Renal pelvis (tissue), 1 donor: ENCODE measurements at regions not wholly inside any gene's neighbourhood (a gene's known extent, or its start where the extent isn't known, plus 50 kb on each side); places are given as distances from the start of the nearest gene placed in this dataset.
A peak's percentile ranks its signal among the peaks of the same experiment; 100 is the strongest.
"Not testable (repeated sequence)": the region's sequence is repeated elsewhere in the genome, so short reads cannot be mapped to it uniquely, and the experiment has no call there.

ENCODE experiments used
- DNase-seq: peaks from one replicate; pipeline ENCODE4 v3.0.0-alpha.2; 2013

DNA sequence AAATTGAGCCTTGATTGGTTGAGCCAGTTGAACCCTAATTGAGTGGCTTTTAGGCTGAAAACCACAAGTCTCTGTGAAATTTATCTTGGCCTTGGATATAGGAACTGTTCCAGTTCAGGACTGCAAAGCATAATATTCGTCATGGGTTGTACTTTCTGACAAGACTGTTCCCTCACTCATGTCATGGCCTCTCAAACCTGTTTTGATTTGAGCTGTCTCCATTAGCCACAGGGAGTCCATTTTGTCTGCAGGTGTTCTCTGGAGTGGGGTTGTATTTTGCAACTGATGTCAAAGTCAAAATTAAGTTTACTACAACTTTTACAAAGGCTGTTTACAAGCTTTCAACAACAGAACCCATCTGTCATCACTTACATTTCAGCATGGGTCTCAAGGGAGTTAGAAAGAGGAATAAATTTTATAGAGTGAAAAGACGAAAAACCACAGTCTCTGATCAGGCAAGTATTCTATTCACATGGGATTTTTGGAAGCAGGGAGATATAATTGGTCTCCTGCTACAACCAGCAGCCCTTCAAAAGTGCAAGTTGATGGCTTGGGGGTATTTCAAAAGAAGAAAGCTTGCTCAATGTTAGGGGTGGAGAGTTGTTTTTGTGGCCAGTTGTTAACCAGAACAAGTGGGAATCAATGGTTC is 1716.3 kb downstream of the C4orf33 start:
- DNase-seq: no peak

DNA sequence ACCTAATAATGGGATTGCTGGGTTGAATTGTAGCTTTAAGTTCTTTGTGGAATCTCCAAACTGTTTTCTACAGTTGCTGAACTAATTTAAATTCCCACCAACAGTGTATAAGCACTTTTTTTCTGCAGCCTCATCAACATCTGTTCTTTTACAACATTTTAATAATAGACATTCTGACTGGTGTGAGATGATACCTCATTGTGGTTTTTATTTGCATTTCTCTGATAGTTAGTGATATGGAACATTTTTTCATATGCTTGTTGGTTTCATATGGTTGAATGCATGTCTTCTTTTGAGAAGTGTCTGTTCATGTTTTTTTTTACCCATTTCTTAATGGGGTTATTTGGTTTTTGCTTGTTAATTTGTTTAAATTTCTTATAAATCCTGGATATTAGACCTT is 1718.9 kb downstream of the C4orf33 start:
- DNase-seq: no peak

DNA sequence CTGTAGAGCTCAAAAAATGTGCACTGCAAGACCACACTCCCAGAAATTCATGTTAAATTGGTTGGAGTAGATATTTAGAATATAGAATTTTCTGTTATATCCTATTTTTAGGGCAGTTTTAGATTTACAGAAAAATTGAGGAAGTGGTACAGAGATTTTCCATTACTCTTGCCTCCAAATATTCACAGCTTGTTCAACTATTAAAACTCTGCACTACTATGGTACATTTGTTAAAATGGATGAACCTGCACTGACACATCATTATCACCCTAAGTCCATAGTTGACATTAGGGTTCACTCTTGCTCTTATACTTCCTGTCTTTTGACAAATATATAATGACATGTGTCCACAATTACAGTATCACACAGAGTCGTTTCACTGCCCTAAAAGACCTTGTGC is 1724.5 kb downstream of the C4orf33 start:
- DNase-seq: no peak

DNA sequence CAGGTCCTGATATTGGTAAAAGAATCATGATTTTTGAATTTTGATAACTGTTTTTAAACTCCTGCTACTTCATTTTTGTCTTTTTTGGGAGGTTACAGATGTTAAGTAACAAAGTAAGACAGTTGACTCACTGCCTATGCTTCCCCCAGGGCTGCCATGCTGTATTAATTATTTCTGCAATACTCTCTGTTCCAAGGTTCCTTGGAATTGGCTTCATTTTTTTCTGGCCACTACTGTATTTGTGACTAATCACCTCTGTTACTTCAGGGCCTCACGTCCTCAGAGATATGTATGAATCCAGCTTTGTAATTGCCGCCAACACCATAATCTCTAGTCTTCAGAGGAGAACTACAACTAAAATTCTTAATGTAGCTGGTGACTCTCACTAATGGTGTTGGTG is 1729.3 kb downstream of the C4orf33 start:
- DNase-seq: no peak

DNA sequence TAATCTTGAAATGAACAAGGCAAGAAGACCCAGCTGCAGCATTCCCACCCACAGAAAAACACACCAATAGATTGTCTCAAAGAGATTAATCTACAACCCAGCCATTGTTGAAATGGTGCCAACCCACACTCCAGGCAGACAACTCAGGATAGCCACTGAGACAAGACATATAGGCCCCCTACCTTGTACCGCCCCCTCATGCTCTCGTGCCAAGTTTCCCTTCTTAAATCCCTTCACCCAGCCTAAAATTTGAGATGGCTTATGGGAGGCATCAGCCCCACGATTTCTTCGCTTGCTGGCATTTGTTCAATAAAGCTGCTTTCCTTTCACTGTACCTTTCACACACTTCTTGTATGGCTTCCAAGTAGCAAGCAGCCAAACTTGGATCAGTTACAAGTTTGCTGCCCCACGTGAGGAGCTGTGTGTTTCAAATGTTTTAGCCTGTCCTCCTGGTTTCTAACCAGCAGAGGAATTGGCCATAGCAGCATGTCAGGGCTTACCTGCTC is 1754.1 kb downstream of the C4orf33 start:
- DNase-seq: peak; percentile 36

DNA sequence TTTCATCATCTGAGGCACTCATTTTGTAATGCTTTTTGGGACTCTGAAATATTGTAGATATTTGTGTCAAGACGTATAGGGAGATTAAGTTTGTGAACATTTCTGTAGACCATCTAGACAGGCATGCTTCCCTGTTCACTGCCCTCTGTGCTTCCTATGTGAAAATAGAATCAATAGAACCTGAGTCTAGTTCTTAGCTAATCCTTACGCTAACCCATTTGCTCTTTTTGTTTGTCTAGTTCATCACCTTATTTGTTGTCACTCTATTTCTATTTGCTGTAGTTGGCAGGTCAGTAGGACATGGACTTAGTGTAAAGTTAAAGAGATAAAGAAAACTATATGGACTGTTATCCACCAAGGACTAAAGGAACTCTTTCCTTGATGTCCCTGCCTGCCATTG is 1755.2 kb downstream of the C4orf33 start:
- no peak for DNase-seq

DNA sequence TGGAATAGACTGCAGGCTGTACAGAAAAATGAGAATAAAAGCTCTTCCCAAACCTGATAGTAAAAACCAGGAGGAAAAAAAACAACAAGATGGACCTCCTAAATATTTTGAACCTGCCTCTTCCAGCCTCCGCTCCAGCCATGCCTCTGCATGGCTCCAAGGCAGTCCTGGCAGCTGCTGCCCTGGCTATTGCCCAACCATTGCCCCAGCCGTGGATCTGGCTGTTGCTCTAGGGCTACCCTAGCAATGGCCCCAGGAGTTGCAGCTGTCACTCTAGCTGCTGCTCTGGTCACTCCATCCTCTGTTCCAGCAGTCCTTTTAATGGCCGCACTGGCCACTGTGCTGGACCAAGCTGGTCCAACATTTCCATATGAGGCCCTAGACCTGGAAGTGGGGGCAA is 1756.0 kb downstream of the C4orf33 start:
- DNase-seq: no peak

DNA sequence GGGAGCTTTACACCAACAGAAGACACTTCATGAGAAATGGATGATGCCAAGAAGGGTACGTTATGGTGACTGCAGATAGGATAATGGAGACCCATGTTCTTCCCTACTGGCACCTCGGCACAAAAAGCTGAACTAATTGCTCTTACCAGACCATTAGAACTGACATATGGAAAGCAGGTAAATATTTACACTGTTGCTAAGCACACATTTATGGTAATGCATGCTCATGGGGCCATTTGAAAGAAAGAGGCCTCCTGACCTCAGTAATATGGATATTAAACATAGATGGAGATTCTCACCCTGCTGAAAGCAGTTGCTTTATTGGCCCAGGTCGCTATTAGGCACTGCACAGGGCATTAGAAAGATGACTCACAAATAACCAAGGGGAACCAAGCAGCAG is 1759.6 kb downstream of the C4orf33 start:
- DNase-seq: no peak

DNA sequence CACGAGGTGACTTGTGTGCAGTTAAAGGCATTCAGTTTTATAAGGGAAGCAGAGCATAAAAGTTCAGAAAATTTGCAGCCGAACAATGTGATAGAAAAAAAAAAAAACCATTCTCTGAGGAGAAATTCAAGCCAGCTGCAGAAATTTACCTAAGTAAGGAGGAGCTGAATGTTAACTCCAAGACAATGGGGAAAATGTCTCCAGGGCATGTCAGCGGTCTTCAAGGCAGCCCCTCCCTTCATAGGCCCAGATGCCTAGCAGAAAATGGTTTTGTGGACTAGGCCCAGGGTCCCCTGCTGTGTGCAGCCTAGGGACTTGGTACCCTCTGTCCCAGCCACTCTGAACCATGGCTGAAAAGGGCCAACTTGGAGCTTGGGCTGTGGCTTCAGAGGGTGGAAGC is 1764.0 kb downstream of the C4orf33 start:
- DNase-seq: no peak

DNA sequence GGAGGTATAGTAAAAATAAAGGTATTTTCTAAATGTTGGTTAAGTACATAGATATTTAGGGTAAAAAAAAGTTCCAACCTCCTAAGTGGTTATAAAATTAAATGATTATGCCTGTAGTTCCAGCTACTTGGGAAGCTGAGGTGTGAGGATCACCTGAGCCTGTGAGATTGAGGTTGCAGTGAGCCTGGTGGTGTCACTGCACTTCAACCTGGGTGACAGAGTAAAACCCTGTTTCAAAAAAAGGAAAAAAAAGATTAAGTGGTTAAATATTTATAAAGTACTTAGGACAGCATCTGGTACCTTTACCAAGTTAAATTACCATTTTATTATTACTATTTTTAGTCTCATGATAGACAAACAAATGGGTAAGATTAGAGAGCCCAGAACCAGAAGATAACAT is 1801.0 kb downstream of the C4orf33 start:
- DNase-seq: no peak

DNA sequence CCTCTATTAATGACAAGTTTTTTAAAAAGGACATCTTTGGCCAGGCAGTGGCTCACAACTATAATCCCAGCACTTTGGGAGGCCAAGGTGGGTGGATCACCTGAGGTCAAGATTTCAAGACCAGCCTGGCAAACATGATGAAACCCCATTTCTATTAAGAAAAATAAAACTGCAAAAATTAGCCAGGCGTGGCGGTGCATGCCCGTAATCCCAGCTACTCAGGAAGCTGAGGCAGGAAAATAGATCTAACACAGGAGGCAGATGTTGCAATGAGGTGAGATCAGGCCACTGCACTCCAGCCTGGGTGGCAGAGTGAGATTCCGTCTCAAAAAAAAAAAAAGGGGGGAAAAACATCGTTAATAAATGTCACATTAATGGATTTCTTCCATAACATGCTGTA is 1805.4 kb downstream of the C4orf33 start:
- no peak for DNase-seq

DNA sequence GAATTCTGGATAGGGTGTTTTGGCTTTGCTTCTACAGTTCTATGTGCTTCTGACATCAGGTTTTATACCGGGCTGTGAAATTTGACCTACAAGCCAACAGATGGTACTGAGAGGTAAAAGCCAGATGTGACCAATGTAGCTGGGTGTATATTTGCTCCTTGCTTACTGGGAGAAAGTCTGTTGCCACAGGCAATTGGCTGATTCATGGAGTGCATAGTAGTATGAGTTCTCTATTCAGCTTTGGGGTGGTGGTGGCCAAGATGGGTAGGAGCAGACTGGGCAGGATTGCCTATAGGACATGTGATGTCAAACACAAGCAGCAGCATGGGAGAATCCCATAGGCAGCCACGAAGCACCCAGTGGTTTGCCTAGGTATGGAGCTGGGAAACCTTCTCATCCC is 1827.0 kb downstream of the C4orf33 start:
- DNase-seq: no peak

DNA sequence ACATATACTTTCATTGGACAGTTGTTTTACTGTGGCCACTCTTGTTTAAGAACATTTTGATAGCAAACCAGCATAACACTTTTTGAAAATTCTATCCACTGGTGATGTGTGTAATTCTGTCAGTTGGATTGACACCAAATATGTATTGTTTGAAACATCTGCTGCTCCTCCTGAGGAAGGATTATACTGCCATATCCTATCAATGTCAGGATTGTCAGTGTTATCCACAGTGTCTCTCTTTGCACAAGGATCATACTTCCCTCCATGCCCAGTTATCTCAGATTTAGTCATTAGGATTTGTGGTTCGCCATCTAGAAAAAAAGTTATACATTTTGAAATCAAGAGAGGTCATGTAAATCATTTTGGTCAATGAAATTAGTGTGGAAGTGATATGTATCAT is 1859.6 kb downstream of the C4orf33 start:
- no peak for DNase-seq

DNA sequence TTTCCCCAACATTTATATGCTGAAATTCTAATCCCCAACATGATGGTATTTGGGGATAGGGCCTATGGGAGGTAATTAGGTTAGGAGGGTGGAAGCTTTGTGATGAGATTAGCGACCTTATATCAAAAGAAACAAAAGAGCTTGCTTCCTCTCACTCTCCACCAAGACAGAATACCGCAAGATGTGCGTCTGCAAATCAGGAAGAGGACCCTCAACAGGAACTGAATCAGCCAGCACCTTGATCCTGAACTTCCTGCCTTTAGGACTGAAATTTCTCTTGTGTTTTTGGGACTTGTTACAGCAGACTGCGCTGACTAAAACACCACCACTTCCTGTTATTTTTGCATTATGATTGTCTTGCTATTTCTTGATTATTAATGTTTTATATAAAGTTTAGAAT is 1889.4 kb downstream of the C4orf33 start:
- DNase-seq: no peak

DNA sequence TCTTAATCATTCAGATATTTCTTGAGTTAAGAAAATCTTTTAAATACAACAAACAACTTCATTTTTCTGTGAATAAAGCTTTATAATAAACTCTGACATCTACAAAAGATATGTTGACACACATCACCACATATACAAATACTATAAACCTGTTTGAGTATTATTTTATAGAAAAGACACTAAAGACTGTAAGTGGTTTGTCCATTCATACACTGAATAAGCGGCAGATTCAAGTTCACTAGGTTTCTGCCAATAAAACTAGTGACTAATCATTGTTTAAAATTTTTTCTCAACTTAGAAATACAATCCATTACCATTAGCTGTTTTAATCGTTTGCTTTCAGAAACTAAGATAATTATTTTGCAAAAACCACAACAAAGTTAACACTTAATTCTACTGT is 1900.0 kb downstream of the C4orf33 start:
- DNase-seq: no peak

DNA sequence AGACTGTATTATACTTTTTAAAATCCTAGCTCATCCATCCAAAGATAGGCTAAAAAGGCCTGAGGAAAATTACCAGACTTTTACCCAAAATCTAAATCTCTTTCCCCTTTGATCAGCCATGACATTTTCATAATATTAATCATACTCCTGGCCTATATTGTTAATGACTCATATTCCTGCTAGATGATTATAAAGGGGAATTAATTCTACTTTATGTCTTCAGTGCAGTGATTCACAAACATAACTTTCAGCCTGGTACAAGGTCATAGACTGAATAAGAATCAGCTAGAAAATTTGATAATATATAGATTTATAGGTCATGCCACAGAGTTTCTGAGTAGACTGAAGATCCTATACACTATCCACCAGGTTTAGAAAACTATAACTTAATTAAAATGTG is 1905.4 kb downstream of the C4orf33 start:
- DNase-seq: no peak

DNA sequence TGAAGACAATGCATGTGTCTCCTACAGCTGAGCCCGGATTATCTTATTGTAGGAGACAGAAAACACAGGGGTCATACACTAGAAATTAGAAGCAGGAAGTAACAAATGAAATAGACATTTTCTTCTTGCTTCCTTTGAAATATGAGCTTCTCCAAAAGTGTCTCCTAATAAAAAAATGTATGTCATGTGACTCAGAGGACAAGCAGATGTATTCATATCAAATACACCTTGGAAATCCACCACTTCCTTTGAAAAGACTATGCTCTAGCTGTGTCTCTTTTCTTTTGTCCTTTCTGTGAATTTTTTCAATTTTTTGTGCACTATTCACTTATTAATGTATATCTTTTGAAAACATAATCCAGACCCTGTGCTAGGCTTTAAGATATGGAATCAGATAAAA is 1906.2 kb downstream of the C4orf33 start:
- DNase-seq: no peak

DNA sequence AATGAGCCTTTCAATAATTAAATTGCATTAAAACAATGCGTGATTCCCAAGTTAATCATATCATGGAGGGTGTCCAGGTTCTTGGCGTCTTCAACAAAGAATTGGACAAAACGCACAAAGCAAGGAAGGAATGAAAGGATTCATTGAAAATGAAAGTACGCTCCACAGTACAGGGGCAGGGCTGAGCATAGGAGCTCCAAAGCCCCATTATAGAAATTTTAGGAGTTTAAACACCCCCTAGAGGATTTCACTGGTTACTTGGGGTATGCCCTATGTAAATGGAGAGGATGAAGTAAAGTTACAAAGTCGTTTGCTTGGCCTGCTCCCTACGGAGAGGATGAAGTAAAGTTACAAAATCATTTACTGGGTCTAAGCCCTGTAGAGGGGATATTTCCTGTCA is 1910.4 kb downstream of the C4orf33 start:
- DNase-seq: no peak

DNA sequence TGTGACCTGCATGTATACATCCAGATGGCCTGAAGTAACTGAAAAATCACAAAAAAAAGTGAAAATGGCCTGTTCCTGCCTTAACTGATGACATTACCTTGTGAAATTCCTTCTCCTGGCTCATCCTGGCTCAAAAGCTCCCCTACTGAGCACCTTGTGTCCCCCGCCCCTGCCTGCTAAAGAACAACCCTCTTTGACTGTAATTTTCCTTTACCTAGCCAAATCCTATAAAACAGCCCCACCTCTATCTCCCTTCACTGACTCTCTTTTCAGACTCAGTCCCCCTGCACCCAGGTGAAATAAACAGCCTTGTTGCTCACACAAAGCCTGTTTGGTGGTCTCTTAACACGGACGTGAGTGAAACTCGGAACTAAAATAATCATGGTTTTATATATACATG is 1916.0 kb downstream of the C4orf33 start:
- not testable (repeated sequence) for DNase-seq

DNA sequence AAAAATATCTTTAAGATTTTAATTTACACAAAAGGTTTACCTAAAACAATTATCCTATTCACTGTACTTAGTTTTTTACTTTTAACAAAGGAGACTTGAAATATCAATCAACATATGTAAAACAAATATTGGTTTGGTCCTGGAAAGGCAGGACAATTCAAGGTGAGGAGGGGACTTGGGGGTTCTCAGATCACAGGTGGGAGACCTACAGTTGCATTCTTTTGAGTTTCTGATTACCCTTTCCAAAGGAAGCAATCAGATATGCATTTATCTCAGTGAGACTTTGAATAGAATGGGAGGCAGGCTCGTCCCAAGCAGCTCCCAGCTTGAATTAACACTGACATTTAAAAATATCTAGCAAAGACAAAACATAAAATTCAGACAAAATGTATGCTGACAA is 1917.3 kb downstream of the C4orf33 start:
- DNase-seq: no peak

DNA sequence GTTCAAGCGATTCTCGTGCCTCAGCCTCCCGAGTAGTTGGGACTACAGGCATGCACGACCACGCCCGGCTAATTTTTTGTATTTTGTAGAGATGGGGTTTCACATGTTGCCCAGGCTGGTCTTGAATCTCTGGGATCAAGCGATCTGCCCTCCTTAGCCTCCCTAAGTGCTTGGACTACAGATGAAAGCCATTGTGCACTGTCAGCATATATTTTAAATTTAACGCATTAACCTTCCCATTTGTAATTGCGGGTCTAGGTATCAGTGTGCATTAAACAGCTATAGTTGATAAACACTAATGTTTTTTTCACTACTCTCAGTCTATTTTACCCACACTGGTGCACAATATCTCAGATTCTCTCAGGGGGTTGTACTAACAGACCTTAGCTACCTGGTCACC is 1930.8 kb downstream of the C4orf33 start:
- DNase-seq: no peak

DNA sequence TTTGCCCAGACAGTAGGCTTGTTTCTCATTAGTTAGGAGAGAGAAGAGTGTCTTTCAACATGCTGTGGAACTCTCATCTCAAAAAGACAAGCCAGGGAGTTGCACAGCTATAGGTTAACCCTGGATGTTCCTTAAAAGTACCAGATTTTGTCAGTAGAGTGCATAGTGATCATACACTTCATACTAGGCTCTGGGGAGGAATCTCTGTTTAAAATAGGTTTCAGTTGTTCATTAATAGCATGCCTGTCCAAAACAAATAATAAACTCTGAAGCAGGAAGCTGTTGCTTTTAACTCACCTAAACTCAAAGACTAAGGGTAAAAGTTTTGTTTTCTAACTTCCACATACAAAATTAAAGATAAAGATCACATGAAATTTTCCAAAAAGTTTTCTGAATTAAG is 1948.4 kb downstream of the C4orf33 start:
- DNase-seq: no peak

DNA sequence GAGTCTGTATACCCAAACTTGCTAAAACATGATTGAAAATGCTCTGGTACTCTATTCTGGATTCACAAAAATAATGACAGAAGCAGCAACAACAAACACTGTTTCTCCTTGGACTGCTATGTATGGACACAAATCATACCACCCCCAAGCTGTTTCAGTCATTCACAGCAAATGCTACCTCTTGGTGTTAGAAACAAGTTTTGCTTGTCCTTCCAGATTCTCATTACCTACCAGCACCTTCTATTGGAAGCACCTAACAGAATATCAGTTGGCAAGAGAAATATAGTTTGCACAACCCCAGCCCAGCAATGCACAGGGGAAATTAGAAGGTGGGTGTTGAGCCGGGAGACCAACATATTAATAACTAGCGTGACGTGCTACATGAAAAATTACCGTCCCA is 1950.9 kb downstream of the C4orf33 start:
- no peak for DNase-seq

DNA sequence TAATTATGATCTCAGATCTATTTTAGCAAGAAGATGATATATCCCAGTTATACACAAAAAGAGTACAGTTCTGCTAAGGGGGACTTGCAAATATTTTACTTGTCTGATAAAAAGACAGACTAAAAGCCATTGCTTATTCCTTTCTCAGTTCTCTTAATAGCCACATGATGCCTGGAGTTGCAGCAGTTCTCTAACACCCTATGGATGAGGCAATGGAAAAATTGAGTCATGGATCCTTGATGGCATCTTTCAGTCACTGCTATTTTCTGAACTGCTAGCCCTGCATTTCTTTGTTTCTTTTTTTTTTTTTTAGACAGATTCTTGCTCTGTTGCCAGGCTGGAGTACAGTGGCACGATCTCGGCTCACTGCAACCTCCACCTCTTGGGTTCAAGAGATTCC is 1956.7 kb downstream of the C4orf33 start:
- no peak for DNase-seq
